ENCODE measurements at regions not wholly inside any gene's neighbourhood (a gene's known extent, or its start where the extent isn't known, plus 50 kb on each side); places are given as distances from the start of the nearest gene placed in this dataset.

- no peak for DNase-seq
These were observed 180.2 kb downstream of the SOCS6 start for GRCh38 chr18:70468861-70469547.

- DNase-seq: no peak
These were observed 175.7 kb downstream of the SOCS6 start for GRCh38 chr18:70464343-70465114.

GRCh38 chr18:70463085-70463484 lies 174.2 kb downstream of the SOCS6 start:
- DNase-seq: no peak

- DNase-seq: no peak
These were observed 173.2 kb downstream of the SOCS6 start for GRCh38 chr18:70462078-70462439.

- DNase-seq: no peak
These were observed 172.7 kb downstream of the SOCS6 start for GRCh38 chr18:70461323-70462077.

GRCh38 chr18:70459731-70460130 lies 170.9 kb downstream of the SOCS6 start:
- DNase-seq: no peak

- DNase-seq: no peak
These were observed 170.4 kb downstream of the SOCS6 start for GRCh38 chr18:70459251-70459650.

- DNase-seq: no peak
These were observed 168.9 kb downstream of the SOCS6 start for GRCh38 chr18:70457788-70458187.

GRCh38 chr18:70457223-70457622 lies 168.4 kb downstream of the SOCS6 start:
- DNase-seq: no peak

- no peak for DNase-seq
These were observed 167.5 kb downstream of the SOCS6 start for GRCh38 chr18:70456376-70456775.

- DNase-seq: no peak
These were observed 166.9 kb downstream of the SOCS6 start for GRCh38 chr18:70455731-70456130.

GRCh38 chr18:70454704-70455322 lies 166.0 kb downstream of the SOCS6 start:
- DNase-seq: no peak

- DNase-seq: no peak
These were observed 164.4 kb downstream of the SOCS6 start for GRCh38 chr18:70453058-70453775.

GRCh38 chr18:70452501-70452900 lies 163.7 kb downstream of the SOCS6 start:
- DNase-seq: no peak

- no peak for DNase-seq
These were observed 161.8 kb downstream of the SOCS6 start for GRCh38 chr18:70450426-70451253.

- no peak for DNase-seq
These were observed 159.7 kb downstream of the SOCS6 start for GRCh38 chr18:70448588-70448987.

- no peak for DNase-seq
These were observed 157.2 kb downstream of the SOCS6 start for GRCh38 chr18:70446063-70446462.

- no peak for DNase-seq
These were observed 154.1 kb downstream of the SOCS6 start for GRCh38 chr18:70442933-70443332.

- DNase-seq: no peak
These were observed 144.1 kb downstream of the SOCS6 start for GRCh38 chr18:70432804-70433400.

GRCh38 chr18:70431203-70431624 lies 142.4 kb downstream of the SOCS6 start:
- no peak for DNase-seq

GRCh38 chr18:70430501-70431173 lies 141.8 kb downstream of the SOCS6 start:
- no peak for DNase-seq
